GM23338 (cell line): ENCODE measurements at regions not wholly inside any gene's neighbourhood (a gene's known extent, or its start where the extent isn't known, plus 50 kb on each side); places are given as distances from the start of the nearest gene placed in this dataset.

ENCODE experiments used
- CTCF ChIP-seq, 2 experiments: fragments of 200-600 bp in 1 of 2; sonication (generic) in 1 of 2; conservative IDR thresholded peaks; 2 replicates each; pipeline versions ENCODE4 v1.5.1 to v1.6.1; 2016 to 2017; ENCODE audit warnings: antibody characterized with exemption in 2 of 2, low read depth in 2 of 2, mild to moderate bottlenecking in 2 of 2, moderate library complexity in 1 of 2
- EZH2 ChIP-seq: fragments of 200-600 bp; sonication (generic); IDR thresholded peaks from one replicate; pipeline ENCODE4 v1.8.0; 2017; ENCODE audit warnings: antibody characterized with exemption, mild to moderate bottlenecking, low read depth; ENCODE audit not compliant: unreplicated experiment
- JUNB ChIP-seq: IDR thresholded peaks from one replicate; pipeline ENCODE4 v1.6.1; 2016; ENCODE audit warnings: antibody characterized with exemption; ENCODE audit not compliant: unreplicated experiment
- POLR2AphosphoS5 ChIP-seq: IDR thresholded peaks from 2 replicates; pipeline ENCODE4 v1.6.1; 2016; ENCODE audit warnings: antibody characterized with exemption, low read depth
- REST ChIP-seq: IDR thresholded peaks from one replicate; pipeline ENCODE4 v1.6.1; 2018; ENCODE audit warnings: antibody characterized with exemption; ENCODE audit not compliant: unreplicated experiment
- ZNF114 ChIP-seq: fragments of 250-450 bp; sonication (Bioruptor Pico); IDR thresholded peaks from 2 replicates; pipeline ENCODE4 v1.5.0; 2020; ENCODE audit warnings: mild to moderate bottlenecking, moderate library complexity
- ZNF331 ChIP-seq: fragments of 250-450 bp; sonication (Bioruptor Pico); IDR thresholded peaks from 2 replicates; pipeline ENCODE4 v1.5.0; 2020; ENCODE audit warnings: low read depth, mild to moderate bottlenecking, moderate library complexity

GRCh38 chr1:219466766-219467165 lies 146.1 kb downstream of the ZC3H11B start:
- TF ChIP-seq EZH2 (no peak), CTCF (conservative IDR thresholded peaks at IDR 0.05; ENCODE audit: low read depth in 2 of 2) (no peak), REST (no peak), POLR2AphosphoS5 (no peak), JUNB (no peak), ZNF114 (CRISPR knock-in tag) (no peak), ZNF331 (CRISPR knock-in tag) (no peak)
